Activated CD8-positive, alpha-beta memory T cell treated with anti-CD3 and anti-CD28 coated beads, Interleukin-2, amount 10 ng/mL, durations not matched to agents 7 days and 5 days (primary cell): ENCODE measurements at regions not wholly inside any gene's neighbourhood (a gene's known extent, or its start where the extent isn't known, plus 50 kb on each side); places are given as distances from the start of the nearest gene placed in this dataset.

Experiments
- ATAC-seq: fragments of 150-1000 bp; cut with Tn5 transposase; one replicate; pipeline ENCODE4 v1.10.0; 2021; ENCODE audit warnings: moderate library complexity
- CTCF ChIA-PET: fragments of 350-600 bp; sonication (Branson Sonifier 250); formaldehyde crosslinking; loops from one replicate; lab custom pipeline; 2021; ENCODE audit warnings: antibody characterized with exemption; lab: Charles Lee
- DNase-seq: peaks from one replicate; pipeline ENCODE4 v3.0.0-alpha.2; 2020
- H3K27ac Mint-ChIP-seq: one replicate; pipeline ENCODE4 v1.8.0; 2021; ENCODE audit warnings: mild to moderate bottlenecking, mixed read lengths
- H3K27me3 Mint-ChIP-seq: one replicate; pipeline ENCODE4 v1.8.0; 2021; ENCODE audit warnings: mixed read lengths
- H3K36me3 Mint-ChIP-seq: one replicate; pipeline ENCODE4 v1.8.0; 2021; ENCODE audit warnings: mild to moderate bottlenecking, mixed read lengths
- H3K4me1 Mint-ChIP-seq: one replicate; pipeline ENCODE4 v1.8.0; 2021; ENCODE audit warnings: mixed read lengths
- H3K4me3 Mint-ChIP-seq: one replicate; pipeline ENCODE4 v1.8.0; 2021; ENCODE audit warnings: mild to moderate bottlenecking, moderate library complexity, mixed read lengths
- H3K9me3 Mint-ChIP-seq: one replicate; pipeline ENCODE4 v1.8.0; 2022; ENCODE audit warnings: low read depth, mixed read lengths

- no peak for ATAC-seq
Measured at GRCh38 chr6:120622127-120622631, 712.1 kb downstream of the TBC1D32 start.

GRCh38 chr6:120620900-120621299 lies 713.4 kb downstream of the TBC1D32 start:
- no peaks in the 10 kb centered on the region for H3K9me3 Mint-ChIP-seq
- CTCF ChIA-PET: no interaction called here
- no peaks in the 10 kb centered on the region for H3K27me3 Mint-ChIP-seq
- H3K4me1 Mint-ChIP-seq: no peaks in the 10 kb centered on the region
- H3K27ac Mint-ChIP-seq: no peak overlapping the region
- DNase-seq: no peak
- ATAC-seq: no peak
- H3K4me3 Mint-ChIP-seq: no peak overlapping the region
- no peaks in the 10 kb centered on the region for H3K36me3 Mint-ChIP-seq

More at GRCh38 chr6:120622127-120622631, 712.1 kb downstream of the TBC1D32 start:
- Mint-ChIP-seq H3K36me3 (no peaks in the 10 kb centered on the region), H3K27me3 (no peaks in the 10 kb centered on the region), H3K4me1 (no peaks in the 10 kb centered on the region), H3K27ac (no peak overlapping the region), H3K9me3 (no peaks in the 10 kb centered on the region), H3K4me3 (no peak overlapping the region)
- no peak for DNase-seq
- CTCF ChIA-PET: no interaction called here

GRCh38 chr6:120615238-120615637 lies 719.0 kb downstream of the TBC1D32 start:
- Mint-ChIP-seq H3K27me3 (no peaks in the 10 kb centered on the region), H3K4me1 (no peaks in the 10 kb centered on the region)

GRCh38 chr6:120614723-120615122 lies 719.6 kb downstream of the TBC1D32 start:
- Mint-ChIP-seq H3K4me3 (no peak overlapping the region), H3K27me3 (no peaks in the 10 kb centered on the region), H3K36me3 (no peaks in the 10 kb centered on the region), H3K4me1 (no peaks in the 10 kb centered on the region), H3K9me3 (no peaks in the 10 kb centered on the region), H3K27ac (no peak overlapping the region)
- no peak for ATAC-seq
- no peak for DNase-seq
- CTCF ChIA-PET: no interaction called here

More at GRCh38 chr6:120615238-120615637, 719.0 kb downstream of the TBC1D32 start:
- CTCF ChIA-PET: no interaction called here
- Mint-ChIP-seq H3K27ac (no peak overlapping the region), H3K9me3 (no peaks in the 10 kb centered on the region), H3K36me3 (no peaks in the 10 kb centered on the region), H3K4me3 (no peak overlapping the region)
- DNase-seq (no peak), ATAC-seq (no peak)

GRCh38 chr6:120608826-120609225 lies 725.5 kb downstream of the TBC1D32 start:
- DNase-seq (no peak), ATAC-seq (no peak)
- CTCF ChIA-PET: no interaction called here
- Mint-ChIP-seq H3K27ac (no peak overlapping the region), H3K4me3 (no peak overlapping the region), H3K36me3 (no peaks in the 10 kb centered on the region), H3K4me1 (no peaks in the 10 kb centered on the region), H3K27me3 (no peaks in the 10 kb centered on the region), H3K9me3 (no peaks in the 10 kb centered on the region)

- no peaks in the 10 kb centered on the region for H3K9me3 Mint-ChIP-seq
- ATAC-seq (no peak), DNase-seq (no peak)
- CTCF ChIA-PET: no interaction called here
- H3K27me3 Mint-ChIP-seq: no peaks in the 10 kb centered on the region
- no peaks in the 10 kb centered on the region for H3K4me1 Mint-ChIP-seq
- no peak overlapping the region for H3K27ac Mint-ChIP-seq
- no peaks in the 10 kb centered on the region for H3K36me3 Mint-ChIP-seq
- no peak overlapping the region for H3K4me3 Mint-ChIP-seq
Measured at GRCh38 chr6:120606743-120607142, 727.5 kb downstream of the TBC1D32 start.

- Mint-ChIP-seq H3K27me3 (no peaks in the 10 kb centered on the region), H3K4me3 (no peak overlapping the region), H3K4me1 (no peaks in the 10 kb centered on the region), H3K36me3 (no peaks in the 10 kb centered on the region), H3K9me3 (no peaks in the 10 kb centered on the region), H3K27ac (no peak overlapping the region)
- ATAC-seq: no peak
- CTCF ChIA-PET: no interaction called here
- no peak for DNase-seq
Measured at GRCh38 chr6:120604510-120604909, 729.8 kb downstream of the TBC1D32 start.

- Mint-ChIP-seq H3K27me3 (no peaks in the 10 kb centered on the region), H3K9me3 (no peaks in the 10 kb centered on the region), H3K4me3 (no peak overlapping the region), H3K27ac (no peak overlapping the region), H3K4me1 (no peaks in the 10 kb centered on the region), H3K36me3 (no peaks in the 10 kb centered on the region)
- CTCF ChIA-PET: no interaction called here
- ATAC-seq (no peak), DNase-seq (no peak)
Measured at GRCh38 chr6:120590611-120591010, 743.7 kb downstream of the TBC1D32 start.

- no peak for DNase-seq
- CTCF ChIA-PET: no interaction called here
- H3K36me3 Mint-ChIP-seq: no peaks in the 10 kb centered on the region
- H3K27ac Mint-ChIP-seq: no peak overlapping the region
- no peaks in the 10 kb centered on the region for H3K4me1 Mint-ChIP-seq
- H3K9me3 Mint-ChIP-seq: no peaks in the 10 kb centered on the region
- H3K27me3 Mint-ChIP-seq: no peaks in the 10 kb centered on the region
- H3K4me3 Mint-ChIP-seq: no peak overlapping the region
- ATAC-seq: no peak
Measured at GRCh38 chr6:120588424-120588823, 745.9 kb downstream of the TBC1D32 start.

GRCh38 chr6:120587381-120587780 lies 746.9 kb downstream of the TBC1D32 start:
- Mint-ChIP-seq H3K9me3 (no peaks in the 10 kb centered on the region), H3K27ac (no peak overlapping the region), H3K36me3 (no peaks in the 10 kb centered on the region), H3K4me1 (no peaks in the 10 kb centered on the region), H3K27me3 (no peaks in the 10 kb centered on the region), H3K4me3 (no peak overlapping the region)
- CTCF ChIA-PET: no interaction called here
- no peak for ATAC-seq
- no peak for DNase-seq

- H3K36me3 Mint-ChIP-seq: no peaks in the 10 kb centered on the region
- H3K9me3 Mint-ChIP-seq: no peaks in the 10 kb centered on the region
- no peak overlapping the region for H3K4me3 Mint-ChIP-seq
- H3K4me1 Mint-ChIP-seq: no peaks in the 10 kb centered on the region
- ATAC-seq (no peak), DNase-seq (no peak)
- CTCF ChIA-PET: no interaction called here
- H3K27me3 Mint-ChIP-seq: no peaks in the 10 kb centered on the region
- H3K27ac Mint-ChIP-seq: no peak overlapping the region
Measured at GRCh38 chr6:120584111-120584760, 750.0 kb downstream of the TBC1D32 start.

GRCh38 chr6:120576061-120576460 lies 758.2 kb downstream of the TBC1D32 start:
- Mint-ChIP-seq H3K9me3 (no peaks in the 10 kb centered on the region), H3K27ac (no peak overlapping the region), H3K4me1 (no peaks in the 10 kb centered on the region), H3K4me3 (no peak overlapping the region), H3K27me3 (no peaks in the 10 kb centered on the region), H3K36me3 (no peaks in the 10 kb centered on the region)
- ATAC-seq (no peak), DNase-seq (no peak)
- CTCF ChIA-PET: no interaction called here

GRCh38 chr6:120569714-120570113 lies 764.6 kb downstream of the TBC1D32 start:
- H3K4me1 Mint-ChIP-seq: no peaks in the 10 kb centered on the region
- no peak for DNase-seq
- no peak for ATAC-seq
- H3K9me3 Mint-ChIP-seq: no peaks in the 10 kb centered on the region
- no peaks in the 10 kb centered on the region for H3K36me3 Mint-ChIP-seq
- CTCF ChIA-PET: no interaction called here
- no peak overlapping the region for H3K4me3 Mint-ChIP-seq
- no peaks in the 10 kb centered on the region for H3K27me3 Mint-ChIP-seq
- no peak overlapping the region for H3K27ac Mint-ChIP-seq

GRCh38 chr6:120564779-120565178 lies 769.5 kb downstream of the TBC1D32 start:
- no peak for ATAC-seq

More at GRCh38 chr6:120564779-120565178, 769.5 kb downstream of the TBC1D32 start:
- Mint-ChIP-seq H3K27me3 (no peaks in the 10 kb centered on the region), H3K4me3 (no peak overlapping the region), H3K36me3 (no peaks in the 10 kb centered on the region), H3K4me1 (no peaks in the 10 kb centered on the region), H3K9me3 (no peaks in the 10 kb centered on the region), H3K27ac (no peak overlapping the region)
- CTCF ChIA-PET: no interaction called here
- no peak for DNase-seq
